ENCODE measurements at regions not wholly inside any gene's neighbourhood (a gene's known extent, or its start where the extent isn't known, plus 50 kb on each side); places are given as distances from the start of the nearest gene placed in this dataset.

GRCh38 chr15:93165734-93166470, 76.9 kb upstream of the RGMA start:
- TF ChIP-seq, protein P1, sequence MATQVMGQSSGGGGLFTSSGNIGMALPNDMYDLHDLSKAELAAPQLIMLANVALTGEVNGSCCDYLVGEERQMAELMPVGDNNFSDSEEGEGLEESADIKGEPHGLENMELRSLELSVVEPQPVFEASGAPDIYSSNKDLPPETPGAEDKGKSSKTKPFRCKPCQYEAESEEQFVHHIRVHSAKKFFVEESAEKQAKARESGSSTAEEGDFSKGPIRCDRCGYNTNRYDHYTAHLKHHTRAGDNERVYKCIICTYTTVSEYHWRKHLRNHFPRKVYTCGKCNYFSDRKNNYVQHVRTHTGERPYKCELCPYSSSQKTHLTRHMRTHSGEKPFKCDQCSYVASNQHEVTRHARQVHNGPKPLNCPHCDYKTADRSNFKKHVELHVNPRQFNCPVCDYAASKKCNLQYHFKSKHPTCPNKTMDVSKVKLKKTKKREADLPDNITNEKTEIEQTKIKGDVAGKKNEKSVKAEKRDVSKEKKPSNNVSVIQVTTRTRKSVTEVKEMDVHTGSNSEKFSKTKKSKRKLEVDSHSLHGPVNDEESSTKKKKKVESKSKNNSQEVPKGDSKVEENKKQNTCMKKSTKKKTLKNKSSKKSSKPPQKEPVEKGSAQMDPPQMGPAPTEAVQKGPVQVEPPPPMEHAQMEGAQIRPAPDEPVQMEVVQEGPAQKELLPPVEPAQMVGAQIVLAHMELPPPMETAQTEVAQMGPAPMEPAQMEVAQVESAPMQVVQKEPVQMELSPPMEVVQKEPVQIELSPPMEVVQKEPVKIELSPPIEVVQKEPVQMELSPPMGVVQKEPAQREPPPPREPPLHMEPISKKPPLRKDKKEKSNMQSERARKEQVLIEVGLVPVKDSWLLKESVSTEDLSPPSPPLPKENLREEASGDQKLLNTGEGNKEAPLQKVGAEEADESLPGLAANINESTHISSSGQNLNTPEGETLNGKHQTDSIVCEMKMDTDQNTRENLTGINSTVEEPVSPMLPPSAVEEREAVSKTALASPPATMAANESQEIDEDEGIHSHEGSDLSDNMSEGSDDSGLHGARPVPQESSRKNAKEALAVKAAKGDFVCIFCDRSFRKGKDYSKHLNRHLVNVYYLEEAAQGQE (IDR thresholded peaks at IDR 0.05; ENCODE audit: low read depth): no peak
- TF ChIP-seq POLR2A (IDR thresholded peaks at IDR 0.05; ENCODE audit: borderline replicate concordance, extremely low read depth, insufficient read depth, insufficient read length) (no peak), EZH2 (IDR thresholded peaks at IDR 0.05) (no peak), POLR2AphosphoS5 (IDR thresholded peaks at IDR 0.05; ENCODE audit: low read depth, low read length) (no peak), SP1 (IDR thresholded peaks at IDR 0.05; ENCODE audit: low read depth) (no peak), MAX (IDR thresholded peaks at IDR 0.05) (no peak), YY1 (IDR thresholded peaks at IDR 0.05; ENCODE audit: extremely low read depth, insufficient replicate concordance, low read depth, low read length) (no peak), CEBPB (IDR thresholded peaks at IDR 0.05; ENCODE audit: low read depth) (no peak), ZFX (IDR thresholded peaks at IDR 0.05) (no peak), ELF1 (IDR thresholded peaks at IDR 0.05; ENCODE audit: borderline replicate concordance, low read depth) (no peak)
- TF ChIP-seq, protein P2, sequence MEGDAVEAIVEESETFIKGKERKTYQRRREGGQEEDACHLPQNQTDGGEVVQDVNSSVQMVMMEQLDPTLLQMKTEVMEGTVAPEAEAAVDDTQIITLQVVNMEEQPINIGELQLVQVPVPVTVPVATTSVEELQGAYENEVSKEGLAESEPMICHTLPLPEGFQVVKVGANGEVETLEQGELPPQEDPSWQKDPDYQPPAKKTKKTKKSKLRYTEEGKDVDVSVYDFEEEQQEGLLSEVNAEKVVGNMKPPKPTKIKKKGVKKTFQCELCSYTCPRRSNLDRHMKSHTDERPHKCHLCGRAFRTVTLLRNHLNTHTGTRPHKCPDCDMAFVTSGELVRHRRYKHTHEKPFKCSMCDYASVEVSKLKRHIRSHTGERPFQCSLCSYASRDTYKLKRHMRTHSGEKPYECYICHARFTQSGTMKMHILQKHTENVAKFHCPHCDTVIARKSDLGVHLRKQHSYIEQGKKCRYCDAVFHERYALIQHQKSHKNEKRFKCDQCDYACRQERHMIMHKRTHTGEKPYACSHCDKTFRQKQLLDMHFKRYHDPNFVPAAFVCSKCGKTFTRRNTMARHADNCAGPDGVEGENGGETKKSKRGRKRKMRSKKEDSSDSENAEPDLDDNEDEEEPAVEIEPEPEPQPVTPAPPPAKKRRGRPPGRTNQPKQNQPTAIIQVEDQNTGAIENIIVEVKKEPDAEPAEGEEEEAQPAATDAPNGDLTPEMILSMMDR (IDR thresholded peaks at IDR 0.05 in 2 of 3, conservative IDR thresholded peaks at IDR 0.05 in 1 of 3; ENCODE audit: borderline replicate concordance in 1 of 3, insufficient read depth in 1 of 3, low read depth in 2 of 3, low read length in 2 of 3): no peak
